HCT116 (cell line): ENCODE measurements at regions not wholly inside any gene's neighbourhood (a gene's known extent, or its start where the extent isn't known, plus 50 kb on each side); places are given as distances from the start of the nearest gene placed in this dataset.

Experiments
- ATAC-seq: fragments of 200-7000 bp; cut with Tn5 transposase; 2 replicates; pipeline ENCODE4 v1.9.1; 2020; ENCODE audit warnings: mild to moderate bottlenecking, moderate library complexity
- BruUV-seq: library from RNA; stranded (reverse); fragments of 400-500 nt; replicated peaks from 2 replicates; lab custom pipeline; 2021; lab: Mats Ljungman, UMichigan
- CTCF ChIA-PET: fragments of 300-600 bp; sonication (Branson Sonifier 250); formaldehyde crosslinking; loops from one replicate; lab custom pipeline; 2021; ENCODE audit warnings: antibody characterized with exemption; lab: Charles Lee
- POLR2A ChIA-PET: fragments of 300-600, 350-600 bp; sonication (Branson Sonifier 250); formaldehyde crosslinking; loops from one replicate; lab custom pipeline; 2021; ENCODE audit warnings: antibody characterized with exemption; lab: Charles Lee
- RAD21 ChIA-PET, 2 experiments: fragments of 300-600 bp; sonication (Branson Sonifier 250); formaldehyde crosslinking; loops; one replicate each; lab custom pipeline; 2023; ENCODE audit warnings: low total read pairs in 2 of 2; ENCODE audit not compliant: uncharacterized antibody in 2 of 2, unreplicated experiment in 2 of 2, low non-redundant PET in 1 of 2; lab: Charles Lee
- DNase-seq: peaks from one replicate; pipeline ENCODE4 v3.0.0-alpha.2; 2010; ENCODE audit warnings: low read depth, low spot score
- H2AFZ ChIP-seq: fragments of 200-600 bp; shearing (Covaris generic), sonication (generic); 2 replicates; pipeline ENCODE4 v1.6.1; 2017; ENCODE audit warnings: low read depth, mixed run types, mixed read lengths, antibody characterized with exemption, low read length; ENCODE audit not compliant: poor library complexity, severe bottlenecking
- H3K27ac ChIP-seq: 2 replicates; pipeline ENCODE4 v1.5.1; 2012; ENCODE audit warnings: low read depth, low read length
- H3K27me3 ChIP-seq: fragments of 200-600 bp; sonication (generic); 2 replicates; pipeline ENCODE4 v1.6.1; 2016; ENCODE audit warnings: mixed run types, low read length, mixed read lengths; ENCODE audit not compliant: insufficient read depth
- H3K36me3 ChIP-seq, 2 experiments: fragments of 200-500 bp in 1 of 2; fragments of 200-600 bp in 1 of 2; sonication (Bioruptor generic) in 1 of 2; sonication (generic) in 1 of 2; 2 replicates each; pipeline versions ENCODE4 v1.5.1 to v1.6.1; 2014 to 2016; ENCODE audit warnings: low read length in 2 of 2, inconsistent platforms in 1 of 2, mixed read lengths in 1 of 2, mixed run types in 1 of 2; ENCODE audit not compliant: insufficient read depth in 2 of 2, control insufficient read depth in 1 of 2
- H3K4me1 ChIP-seq, 2 experiments: fragments of 200-600 bp in 1 of 2; sonication (generic) in 1 of 2; 2 replicates each; pipeline versions ENCODE4 v1.5.1 to v1.6.1; 2012 to 2017; ENCODE audit warnings: low read length in 2 of 2, inconsistent platforms in 1 of 2, mild to moderate bottlenecking in 1 of 2, mixed read lengths in 1 of 2, mixed run types in 1 of 2, moderate library complexity in 1 of 2; ENCODE audit not compliant: insufficient read depth in 2 of 2, control insufficient read depth in 1 of 2
- H3K4me2 ChIP-seq: fragments of 200-600 bp; sonication (generic); 2 replicates; pipeline ENCODE4 v1.6.1; 2017; ENCODE audit warnings: mixed run types, low read length, mixed read lengths
- H3K4me3 ChIP-seq, 2 experiments: fragments of 200-600 bp in 1 of 2; sonication (generic) in 1 of 2; replicated peaks in 1 of 2; 2 replicates each; pipeline ENCODE4 v1.5.1; 2011 to 2016; ENCODE audit warnings: low read length in 2 of 2, control low read depth in 1 of 2, low read depth in 1 of 2, mild to moderate bottlenecking in 1 of 2, mixed read lengths in 1 of 2, mixed run types in 1 of 2
- H3K79me2 ChIP-seq: fragments of 200-600 bp; sonication (generic); 2 replicates; pipeline ENCODE4 v1.6.1; 2017; ENCODE audit warnings: mild to moderate bottlenecking, mixed run types, low read length, moderate library complexity, mixed read lengths; ENCODE audit not compliant: insufficient read depth
- H3K9ac ChIP-seq: fragments of 200-600 bp; sonication (generic); 2 replicates; pipeline ENCODE4 v1.6.1; 2016; ENCODE audit warnings: low read length, mixed read lengths
- H3K9me2 ChIP-seq: fragments of 200-600 bp; sonication (generic), shearing (Covaris generic); 2 replicates; pipeline ENCODE4 v1.6.1; 2017; ENCODE audit warnings: mixed run types, mild to moderate bottlenecking, moderate library complexity; ENCODE audit not compliant: insufficient read depth
- H3K9me3 ChIP-seq, 2 experiments: fragments of 200-500 bp in 1 of 2; fragments of 200-600 bp in 1 of 2; sonication (Bioruptor generic) in 1 of 2; sonication (generic) in 1 of 2; 2 replicates each; pipeline ENCODE4 v1.6.1; 2014 to 2017; ENCODE audit warnings: low read length in 2 of 2, mixed read lengths in 2 of 2, inconsistent platforms in 1 of 2, low read depth in 1 of 2, mild to moderate bottlenecking in 1 of 2, mixed run types in 1 of 2, moderate library complexity in 1 of 2; ENCODE audit not compliant: control insufficient read depth in 1 of 2, insufficient read depth in 1 of 2
- H4K20me1 ChIP-seq: fragments of 200-600 bp; sonication (generic), shearing (Covaris generic); 2 replicates; pipeline ENCODE4 v1.6.1; 2017; ENCODE audit warnings: mixed run types, mild to moderate bottlenecking, moderate library complexity; ENCODE audit not compliant: insufficient read depth
- CBX3 ChIP-seq: IDR thresholded peaks from 2 replicates; pipeline ENCODE4 v1.6.1; 2012; ENCODE audit warnings: low read depth
- CEBPB ChIP-seq: IDR thresholded peaks from 2 replicates; pipeline ENCODE4 v1.6.1; 2012; ENCODE audit warnings: low read depth
- EGR1 ChIP-seq: IDR thresholded peaks from 2 replicates; pipeline ENCODE4 v1.6.1; 2012; ENCODE audit warnings: low read depth
- ELF1 ChIP-seq: IDR thresholded peaks from 2 replicates; pipeline ENCODE4 v1.6.1; 2012; ENCODE audit warnings: low read depth, borderline replicate concordance
- EZH2 ChIP-seq: fragments of 200-600 bp; sonication (generic); IDR thresholded peaks from 2 replicates; pipeline ENCODE4 v1.6.1; 2017; ENCODE audit warnings: antibody characterized with exemption, mixed run types
- POLR2A ChIP-seq: IDR thresholded peaks from 2 replicates; pipeline ENCODE4 v1.7.0; 2011; ENCODE audit warnings: borderline replicate concordance; ENCODE audit not compliant: insufficient read depth, insufficient read length; ENCODE audit errors: extremely low read depth
- POLR2AphosphoS5 ChIP-seq: IDR thresholded peaks from 2 replicates; pipeline ENCODE4 v1.6.1; 2011; ENCODE audit warnings: mild to moderate bottlenecking, low read depth, low read length, moderate library complexity
- RAD21 ChIP-seq: IDR thresholded peaks from 2 replicates; pipeline ENCODE4 v1.6.1; 2012; ENCODE audit warnings: low read depth, mild to moderate bottlenecking
- SIN3A ChIP-seq: IDR thresholded peaks from 2 replicates; pipeline ENCODE4 v1.6.1; 2012; ENCODE audit warnings: low read depth
- SP1 ChIP-seq: IDR thresholded peaks from 2 replicates; pipeline ENCODE4 v1.6.1; 2012; ENCODE audit warnings: low read depth
- SRF ChIP-seq: IDR thresholded peaks from 2 replicates; pipeline ENCODE4 v1.6.1; 2012; ENCODE audit warnings: low read depth
- TCF7L2 ChIP-seq: IDR thresholded peaks from 2 replicates; pipeline ENCODE4 v1.7.0; 2011; ENCODE audit warnings: borderline replicate concordance, inconsistent platforms; ENCODE audit not compliant: insufficient read depth, insufficient read length; ENCODE audit errors: extremely low read depth
- YY1 ChIP-seq: IDR thresholded peaks from 2 replicates; pipeline ENCODE4 v1.6.1; 2011; ENCODE audit warnings: low read length, low read depth, moderate library complexity, mild to moderate bottlenecking; ENCODE audit not compliant: insufficient replicate concordance; ENCODE audit errors: extremely low read depth
- ZFX ChIP-seq: fragments of 450-650 bp; IDR thresholded peaks from 2 replicates; pipeline ENCODE4 v1.6.1; 2017
- intact Hi-C: fragments of 100-400 bp; cut with micrococcal nuclease; formaldehyde crosslinking; loops from 2 replicates; pipeline ENCODE4 v1.10.0; 2022
- TF ChIP-seq, protein P1 (sequence below): IDR thresholded peaks from 2 replicates; pipeline ENCODE4 v1.6.1; 2012; ENCODE audit warnings: low read depth
- TF ChIP-seq, protein P2 (sequence below), 3 experiments: fragments of 200-600 bp in 1 of 3; sonication (generic) in 1 of 3; IDR thresholded peaks in 2 of 3; conservative IDR thresholded peaks in 1 of 3; 2 replicates each; pipeline ENCODE4 v1.5.1; 2012 to 2017; ENCODE audit warnings: low read depth in 2 of 3, low read length in 2 of 3, antibody characterized with exemption in 1 of 3, borderline replicate concordance in 1 of 3, control low read depth in 1 of 3, mild to moderate bottlenecking in 1 of 3, mixed read lengths in 1 of 3, mixed run types in 1 of 3, moderate library complexity in 1 of 3; ENCODE audit not compliant: insufficient read depth in 1 of 3
- TF ChIP-seq, protein P3 (sequence below): IDR thresholded peaks from 2 replicates; pipeline ENCODE4 v1.6.1; 2012

DNA sequence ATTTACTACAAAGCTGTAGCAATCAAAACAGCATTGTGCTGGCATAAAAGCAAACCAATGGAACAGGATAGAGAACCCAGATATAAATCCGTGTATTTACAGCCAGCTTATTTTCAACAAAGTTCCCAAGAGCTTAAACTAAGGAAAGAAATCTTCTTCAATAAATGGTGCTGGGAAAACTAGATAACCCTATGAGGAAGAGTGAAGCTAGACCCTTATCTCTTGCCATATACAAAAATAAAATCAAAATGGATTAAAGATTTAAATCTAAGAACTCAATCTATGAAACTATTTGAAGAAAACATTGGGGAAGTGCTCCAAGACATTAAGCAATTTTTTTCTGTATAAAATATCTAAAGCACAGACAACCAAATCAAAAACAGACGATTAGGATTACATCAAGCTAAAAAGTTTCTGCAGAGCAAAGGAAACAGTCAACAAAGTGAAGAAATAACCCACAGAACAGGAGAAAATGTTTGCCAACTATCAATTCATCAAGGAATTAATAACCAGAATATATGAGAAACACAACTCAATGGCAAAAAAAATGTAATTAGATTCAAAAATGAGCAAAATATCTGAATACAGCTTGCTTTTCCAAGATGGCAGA lies 480.7 kb downstream of the LMO7 start (continued):
- TF ChIP-seq, protein P1, sequence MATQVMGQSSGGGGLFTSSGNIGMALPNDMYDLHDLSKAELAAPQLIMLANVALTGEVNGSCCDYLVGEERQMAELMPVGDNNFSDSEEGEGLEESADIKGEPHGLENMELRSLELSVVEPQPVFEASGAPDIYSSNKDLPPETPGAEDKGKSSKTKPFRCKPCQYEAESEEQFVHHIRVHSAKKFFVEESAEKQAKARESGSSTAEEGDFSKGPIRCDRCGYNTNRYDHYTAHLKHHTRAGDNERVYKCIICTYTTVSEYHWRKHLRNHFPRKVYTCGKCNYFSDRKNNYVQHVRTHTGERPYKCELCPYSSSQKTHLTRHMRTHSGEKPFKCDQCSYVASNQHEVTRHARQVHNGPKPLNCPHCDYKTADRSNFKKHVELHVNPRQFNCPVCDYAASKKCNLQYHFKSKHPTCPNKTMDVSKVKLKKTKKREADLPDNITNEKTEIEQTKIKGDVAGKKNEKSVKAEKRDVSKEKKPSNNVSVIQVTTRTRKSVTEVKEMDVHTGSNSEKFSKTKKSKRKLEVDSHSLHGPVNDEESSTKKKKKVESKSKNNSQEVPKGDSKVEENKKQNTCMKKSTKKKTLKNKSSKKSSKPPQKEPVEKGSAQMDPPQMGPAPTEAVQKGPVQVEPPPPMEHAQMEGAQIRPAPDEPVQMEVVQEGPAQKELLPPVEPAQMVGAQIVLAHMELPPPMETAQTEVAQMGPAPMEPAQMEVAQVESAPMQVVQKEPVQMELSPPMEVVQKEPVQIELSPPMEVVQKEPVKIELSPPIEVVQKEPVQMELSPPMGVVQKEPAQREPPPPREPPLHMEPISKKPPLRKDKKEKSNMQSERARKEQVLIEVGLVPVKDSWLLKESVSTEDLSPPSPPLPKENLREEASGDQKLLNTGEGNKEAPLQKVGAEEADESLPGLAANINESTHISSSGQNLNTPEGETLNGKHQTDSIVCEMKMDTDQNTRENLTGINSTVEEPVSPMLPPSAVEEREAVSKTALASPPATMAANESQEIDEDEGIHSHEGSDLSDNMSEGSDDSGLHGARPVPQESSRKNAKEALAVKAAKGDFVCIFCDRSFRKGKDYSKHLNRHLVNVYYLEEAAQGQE, result no peak
- TF ChIP-seq, protein P2, sequence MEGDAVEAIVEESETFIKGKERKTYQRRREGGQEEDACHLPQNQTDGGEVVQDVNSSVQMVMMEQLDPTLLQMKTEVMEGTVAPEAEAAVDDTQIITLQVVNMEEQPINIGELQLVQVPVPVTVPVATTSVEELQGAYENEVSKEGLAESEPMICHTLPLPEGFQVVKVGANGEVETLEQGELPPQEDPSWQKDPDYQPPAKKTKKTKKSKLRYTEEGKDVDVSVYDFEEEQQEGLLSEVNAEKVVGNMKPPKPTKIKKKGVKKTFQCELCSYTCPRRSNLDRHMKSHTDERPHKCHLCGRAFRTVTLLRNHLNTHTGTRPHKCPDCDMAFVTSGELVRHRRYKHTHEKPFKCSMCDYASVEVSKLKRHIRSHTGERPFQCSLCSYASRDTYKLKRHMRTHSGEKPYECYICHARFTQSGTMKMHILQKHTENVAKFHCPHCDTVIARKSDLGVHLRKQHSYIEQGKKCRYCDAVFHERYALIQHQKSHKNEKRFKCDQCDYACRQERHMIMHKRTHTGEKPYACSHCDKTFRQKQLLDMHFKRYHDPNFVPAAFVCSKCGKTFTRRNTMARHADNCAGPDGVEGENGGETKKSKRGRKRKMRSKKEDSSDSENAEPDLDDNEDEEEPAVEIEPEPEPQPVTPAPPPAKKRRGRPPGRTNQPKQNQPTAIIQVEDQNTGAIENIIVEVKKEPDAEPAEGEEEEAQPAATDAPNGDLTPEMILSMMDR (IDR thresholded peaks at IDR 0.05 in 2 of 3, conservative IDR thresholded peaks at IDR 0.05 in 1 of 3; ENCODE audit: borderline replicate concordance in 1 of 3, insufficient read depth in 1 of 3, low read depth in 2 of 3, low read length in 2 of 3), result no peak
- no peak for TF ChIP-seq YY1
- TF ChIP-seq EZH2, result no peak
- TF ChIP-seq CBX3, result no peak
- no peak for TF ChIP-seq EGR1
- no peak for TF ChIP-seq POLR2A
- TF ChIP-seq RAD21, result no peak
- no peak for TF ChIP-seq SP1

DNA sequence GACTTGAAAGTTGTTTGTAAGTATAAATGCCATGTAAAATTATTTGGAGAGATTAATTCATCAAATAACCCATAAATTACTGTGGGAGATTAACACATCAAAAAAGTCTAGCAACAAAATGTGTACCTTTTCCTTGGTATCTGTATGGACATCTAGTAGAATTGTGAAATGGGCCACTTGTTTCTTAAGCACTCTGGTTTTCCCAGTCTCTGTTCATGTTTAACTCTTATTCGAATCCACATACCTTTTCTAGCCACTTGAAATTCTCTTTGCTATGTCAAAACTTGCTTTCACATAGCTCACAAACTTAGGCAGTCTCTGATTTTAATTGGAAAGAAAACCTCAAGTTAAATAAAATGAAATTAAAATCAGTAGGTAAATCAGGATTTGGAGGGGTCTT lies 470.6 kb downstream of the LMO7 start:
- no peaks in the 10 kb centered on the region for H3K36me3 ChIP-seq
- intact Hi-C loops, result no loop called here
- no peaks in the 10 kb centered on the region for H3K9me3 ChIP-seq
- no peak overlapping the region for H3K27ac ChIP-seq
- TF ChIP-seq POLR2A, result no peak
- TF ChIP-seq SIN3A, result no peak
- no peak for TF ChIP-seq EGR1
- no peak for TF ChIP-seq ELF1
- TF ChIP-seq YY1, result no peak
- no peak for TF ChIP-seq CBX3
- TF ChIP-seq CEBPB, result no peak
- TF ChIP-seq, protein P3, sequence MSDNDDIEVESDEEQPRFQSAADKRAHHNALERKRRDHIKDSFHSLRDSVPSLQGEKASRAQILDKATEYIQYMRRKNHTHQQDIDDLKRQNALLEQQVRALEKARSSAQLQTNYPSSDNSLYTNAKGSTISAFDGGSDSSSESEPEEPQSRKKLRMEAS, result no peak
- no peak for TF ChIP-seq POLR2AphosphoS5
- TF ChIP-seq SRF, result no peak
- TF ChIP-seq TCF7L2, result no peak
- TF ChIP-seq ZFX, result no peak
- ChIA-PET RAD21 (no interaction called here), CTCF (no interaction called here), POLR2A (no interaction called here)
- no TSS peak for BruUV-seq
- H4K20me1 ChIP-seq, result no peaks in the 10 kb centered on the region
- no peaks in the 10 kb centered on the region for H3K27me3 ChIP-seq
- no peak overlapping the region for H3K9ac ChIP-seq
- no peaks in the 10 kb centered on the region for H3K4me1 ChIP-seq
- no peak for ATAC-seq
- no peak overlapping the region for H3K4me3 ChIP-seq
- H3K9me2 ChIP-seq, result no peaks in the 10 kb centered on the region
- H2AFZ ChIP-seq, result no peak overlapping the region
- H3K79me2 ChIP-seq, result no peaks in the 10 kb centered on the region
- no peak overlapping the region for H3K4me2 ChIP-seq
- DNase-seq, result no peak
